Thyroid gland (tissue), 4 donors: ENCODE measurements at regions not wholly inside any gene's neighbourhood (a gene's known extent, or its start where the extent isn't known, plus 50 kb on each side); places are given as distances from the start of the nearest gene placed in this dataset.

Source experiments
- DNase-seq, 2 donors: peaks; one replicate each; pipeline ENCODE4 v3.0.0-alpha.2; 2019
- H3K27ac ChIP-seq, 3 donors: fragments of 200-600 bp; sonication (generic); 1 replicate in 2 of 3; 2 replicates in 1 of 3; pipeline ENCODE4 v1.5.1; 2016 to 2019; ENCODE audit warnings: mild to moderate bottlenecking in 1 of 3, moderate library complexity in 1 of 3
- H3K27me3 ChIP-seq: fragments of 200-600 bp; sonication (generic); one replicate; pipeline ENCODE4 v1.5.1; 2019
- H3K36me3 ChIP-seq, 2 donors: fragments of 200-600 bp; sonication (generic); one replicate each; pipeline ENCODE4 v1.5.1; 2016 to 2019
- H3K4me1 ChIP-seq, 2 donors: fragments of 200-600 bp; sonication (generic); one replicate each; pipeline ENCODE4 v1.5.1; 2017 to 2019
- H3K4me3 ChIP-seq, 3 donors: fragments of 200-600 bp; sonication (generic); replicated peaks in 1 of 3; 1 replicate in 2 of 3; 2 replicates in 1 of 3; pipeline ENCODE4 v1.5.1; 2016; ENCODE audit warnings: mild to moderate bottlenecking in 1 of 3
- H3K9me3 ChIP-seq: fragments of 200-600 bp; sonication (generic); one replicate; pipeline ENCODE4 v1.5.1; 2017
- CTCF ChIP-seq, 6 experiments: fragments of 200-600 bp in 3 of 6; fragments of 450-650 bp in 3 of 6; sonication (generic) in 3 of 6; IDR thresholded peaks; one replicate each; pipeline ENCODE4 v1.5.1; 2016 to 2019; ENCODE audit warnings: antibody characterized with exemption in 6 of 6, mild to moderate bottlenecking in 2 of 6, inconsistent platforms in 1 of 6, moderate library complexity in 1 of 6
- POLR2A ChIP-seq, 2 donors: fragments of 450-650 bp; IDR thresholded peaks; one replicate each; pipeline ENCODE4 v1.6.1; 2017; ENCODE audit warnings: antibody characterized with exemption in 2 of 2, mild to moderate bottlenecking in 2 of 2, moderate library complexity in 1 of 2
- WGBS, 2 donors: methylation state at CpG; one replicate each; pipeline ENCODE4 v1.1.5; 2017; 5-methylcytosine and 5-hydroxymethylcytosine counted together
- intact Hi-C: fragments of 100-400 bp; cut with DNase I; formaldehyde crosslinking; loops from one replicate; pipeline ENCODE4 v1.15.1; 2023

- Histone ChIP-seq H3K27me3 (no peaks in the 10 kb centered on the region), H3K9me3 (no peaks in the 10 kb centered on the region), H3K4me3 (no peak overlapping the region), H3K36me3 (no peaks in the 10 kb centered on the region), H3K4me1 (peaks cover 13 to 29% of the 10 kb centered on the region in 2 donors), H3K27ac (peak overlapping the region in 2 of 3 donors; percentile 63)
- WGBS, 2 donors, result 85 to 88% methylated on average over 9 of the region's 9 CpGs
- no peak for DNase-seq
- TF ChIP-seq CTCF (IDR thresholded peaks at IDR 0.05), result no peak
- no peak for TF ChIP-seq POLR2A (IDR thresholded peaks at IDR 0.05)
- intact Hi-C loops, result no loop called here
These were observed 157.4 kb upstream of the ZFHX3 start for GRCh38 chr16:73205153-73205886.

GRCh38 chr16:73204359-73205152 is 156.6 kb upstream of the ZFHX3 start:
- Histone ChIP-seq H3K36me3 (no peaks in the 10 kb centered on the region), H3K27me3 (no peaks in the 10 kb centered on the region), H3K27ac (peak overlapping the region; percentile 40 to 63 (median 63)), H3K9me3 (no peaks in the 10 kb centered on the region), H3K4me1 (peaks cover 13 to 29% of the 10 kb centered on the region in 2 donors), H3K4me3 (no peak overlapping the region)
- intact Hi-C loops, result no loop called here
- no peak for TF ChIP-seq CTCF (IDR thresholded peaks at IDR 0.05)
- TF ChIP-seq POLR2A (IDR thresholded peaks at IDR 0.05), result no peak
- 47 to 54% methylated on average over 8 of the region's 8 CpGs for WGBS, 2 donors
- peak; percentile 56 for DNase-seq

- intact Hi-C loops, result no loop called here
- H3K4me3 ChIP-seq, result no peak overlapping the region
- H3K4me1 ChIP-seq, result peaks cover 13 to 29% of the 10 kb centered on the region in 2 donors
These were observed 154.3 kb upstream of the ZFHX3 start for GRCh38 chr16:73202161-73202729.

GRCh38 chr16:73199214-73199613 is 151.3 kb upstream of the ZFHX3 start:
- Histone ChIP-seq H3K9me3 (no peaks in the 10 kb centered on the region), H3K4me3 (no peak overlapping the region), H3K27ac (no peak overlapping the region), H3K4me1 (peaks cover 3 to 16% of the 10 kb centered on the region in 2 donors), H3K27me3 (no peaks in the 10 kb centered on the region), H3K36me3 (no peaks in the 10 kb centered on the region)
- TF ChIP-seq POLR2A (IDR thresholded peaks at IDR 0.05) (no peak), CTCF (IDR thresholded peaks at IDR 0.05) (no peak)
- 87 to 88% methylated on average over 7 of the region's 7 CpGs for WGBS, 2 donors
- intact Hi-C loops, result loop anchor here (10.0 kb wide), 1 partner anchor 364 kb away; no protein-coding TSS in a partner anchor
- DNase-seq, result no peak

More at GRCh38 chr16:73202161-73202729, 154.3 kb upstream of the ZFHX3 start:
- Histone ChIP-seq H3K27me3 (no peaks in the 10 kb centered on the region), H3K9me3 (no peaks in the 10 kb centered on the region), H3K36me3 (no peaks in the 10 kb centered on the region), H3K27ac (peak overlapping the region in 2 of 3 donors; percentile 31 to 66)
- 73 to 85% methylated on average over 5 of the region's 5 CpGs for WGBS, 2 donors
- DNase-seq, result no peak
- TF ChIP-seq CTCF (IDR thresholded peaks at IDR 0.05) (no peak), POLR2A (IDR thresholded peaks at IDR 0.05) (no peak)
